ENCODE measurements at regions not wholly inside any gene's neighbourhood (a gene's known extent, or its start where the extent isn't known, plus 50 kb on each side); places are given as distances from the start of the nearest gene placed in this dataset.
A peak's percentile ranks its signal among the peaks of the same experiment; 100 is the strongest.

DNA sequence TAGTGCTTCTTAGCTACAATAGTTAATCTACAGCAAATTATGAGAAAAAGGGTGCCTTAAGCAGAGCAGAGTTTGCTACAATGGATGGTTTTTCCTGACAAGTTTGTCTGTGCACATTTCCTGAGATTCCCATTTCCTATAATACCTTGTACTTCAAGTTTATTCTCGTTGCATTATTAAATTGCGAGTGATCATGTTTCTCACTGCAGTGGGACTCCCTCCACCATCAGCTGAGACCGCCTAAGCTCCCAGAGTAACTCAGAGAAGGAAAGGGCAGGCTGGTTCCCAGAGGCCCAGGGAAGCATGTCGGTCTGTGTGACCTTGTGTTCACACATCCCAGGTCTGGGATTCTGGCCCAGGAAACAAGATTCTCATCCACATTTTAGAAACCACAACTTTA, 162.1 kb downstream of the ARL4C start:
- DNase-seq = no peak

GRCh38 chr2:234334151-234334550, 162.7 kb downstream of the ARL4C start:
- no peak for DNase-seq

DNA sequence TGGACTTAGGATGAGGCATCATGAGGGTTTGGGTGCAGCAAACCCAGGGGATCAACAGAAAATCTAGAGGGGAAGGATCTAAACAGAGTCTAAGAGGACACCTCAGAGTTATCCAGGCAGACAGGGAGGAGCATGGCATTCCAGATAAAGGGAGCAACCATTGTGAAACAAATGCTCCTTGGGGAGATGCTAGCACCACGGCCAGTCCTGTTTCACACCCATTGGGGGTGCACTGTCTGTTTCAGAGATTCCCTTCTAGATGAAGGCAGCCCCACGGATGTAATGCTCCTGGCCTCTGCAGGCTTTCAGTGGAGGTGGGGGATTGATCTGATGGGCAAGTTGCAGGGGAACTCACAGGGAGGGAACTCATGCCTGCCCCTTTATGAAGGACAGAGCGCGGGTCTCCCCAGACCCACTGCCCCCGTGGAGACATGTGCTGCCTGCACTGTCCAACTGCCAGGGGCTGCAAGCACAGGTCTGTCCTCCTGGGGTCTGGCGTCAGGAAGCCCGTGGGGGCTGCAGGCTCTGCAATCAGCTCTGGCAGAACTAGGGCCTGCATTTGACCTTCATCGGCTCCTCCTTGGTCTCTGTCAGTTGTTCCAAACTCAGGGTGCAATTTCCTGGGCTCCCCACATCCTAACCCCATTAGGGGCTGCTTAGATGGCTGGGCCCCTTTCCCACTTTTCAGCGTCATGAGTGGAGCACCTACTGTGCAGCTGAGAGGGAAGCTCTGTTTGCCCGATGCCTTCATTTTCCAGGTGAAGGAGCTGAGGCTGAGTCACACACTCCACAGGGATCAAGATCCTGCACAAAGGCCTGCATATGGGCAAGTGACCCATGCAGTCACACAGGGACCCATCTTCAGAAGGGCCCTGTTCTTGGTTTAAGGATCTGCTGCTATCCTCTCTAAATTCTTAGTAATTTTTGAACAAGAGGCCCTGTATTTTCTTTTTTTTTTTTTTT, 163.4 kb downstream of the ARL4C start:
- no peak for DNase-seq

DNA sequence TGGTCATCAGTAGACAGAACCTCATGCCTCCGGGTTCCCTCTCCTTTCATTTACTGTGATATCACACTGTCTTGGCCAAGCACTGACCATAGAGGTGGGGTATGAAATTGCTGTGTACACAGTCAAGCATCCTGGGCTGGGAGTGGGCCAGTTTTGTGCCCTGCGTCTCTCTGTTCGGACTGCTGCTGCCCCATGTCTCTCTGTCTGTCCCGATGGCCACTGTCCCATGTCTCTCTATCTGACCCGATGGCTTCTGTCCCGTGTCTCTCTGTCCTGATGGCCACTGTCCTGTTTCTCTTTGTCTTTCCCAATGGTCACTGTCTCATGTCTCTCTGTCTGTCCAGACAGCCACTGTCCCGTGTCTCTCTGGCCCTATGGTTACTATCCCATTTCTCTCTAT, 164.9 kb downstream of the ARL4C start:
- DNase-seq = no peak

GRCh38 chr2:234331566-234331965, 165.3 kb downstream of the ARL4C start:
- DNase-seq = no peak

- no peak for DNase-seq
Observed at GRCh38 chr2:234330902-234331301, 166.0 kb downstream of the ARL4C start.

- no peak for DNase-seq
Observed at GRCh38 chr2:234329202-234329960, 167.5 kb downstream of the ARL4C start.

DNA sequence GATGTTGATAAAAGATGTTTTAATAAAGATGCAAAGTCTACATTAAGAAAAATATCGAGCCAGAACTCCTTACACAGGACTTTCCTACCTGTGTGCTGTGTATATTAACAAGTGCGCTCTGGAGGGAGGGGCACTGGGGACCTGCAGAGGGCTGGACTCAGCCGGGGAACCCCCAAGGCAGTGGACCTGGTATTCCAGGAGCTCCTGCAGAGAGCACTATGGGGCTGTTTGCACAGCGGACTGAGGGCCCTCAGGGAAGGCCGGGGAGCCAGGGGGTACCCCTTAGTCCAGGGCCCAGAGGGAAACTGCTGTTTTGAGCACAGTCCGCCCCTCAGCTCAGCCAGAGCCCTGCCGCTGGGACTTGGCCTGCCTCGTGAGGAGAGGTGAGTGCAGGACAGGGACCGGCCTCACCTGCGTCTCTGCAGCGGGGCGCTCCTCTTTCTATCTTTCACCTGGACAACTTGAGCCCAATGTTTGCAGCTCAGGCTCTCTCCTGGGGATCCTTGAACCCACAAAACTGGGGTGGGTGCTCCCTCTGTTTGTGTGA, 168.4 kb downstream of the ARL4C start:
- DNase-seq = no peak

DNA sequence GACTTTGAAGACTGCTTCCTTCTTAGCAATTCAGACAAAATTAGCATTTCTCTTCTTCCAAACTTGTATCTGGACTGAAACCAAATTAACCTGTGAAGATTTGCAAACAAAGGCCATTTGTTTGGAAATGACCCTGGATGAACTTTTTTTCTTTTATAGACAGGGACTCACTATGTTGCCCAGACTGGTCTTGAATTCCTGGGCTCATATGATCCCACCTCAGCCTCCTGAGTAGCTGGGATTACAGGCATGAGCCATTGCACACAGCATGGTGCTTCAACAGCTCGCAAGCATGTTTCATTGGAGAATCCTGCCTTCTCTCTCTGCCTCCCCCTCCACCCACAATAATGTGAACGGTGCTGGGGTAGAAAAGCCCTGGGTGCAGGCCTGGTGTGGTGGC, 170.2 kb downstream of the ARL4C start:
- DNase-seq = no peak

- DNase-seq = no peak
Observed at GRCh38 chr2:234324116-234324515, 172.8 kb downstream of the ARL4C start.

GRCh38 chr2:234322766-234323465, 174.0 kb downstream of the ARL4C start:
- no peak for DNase-seq

DNA sequence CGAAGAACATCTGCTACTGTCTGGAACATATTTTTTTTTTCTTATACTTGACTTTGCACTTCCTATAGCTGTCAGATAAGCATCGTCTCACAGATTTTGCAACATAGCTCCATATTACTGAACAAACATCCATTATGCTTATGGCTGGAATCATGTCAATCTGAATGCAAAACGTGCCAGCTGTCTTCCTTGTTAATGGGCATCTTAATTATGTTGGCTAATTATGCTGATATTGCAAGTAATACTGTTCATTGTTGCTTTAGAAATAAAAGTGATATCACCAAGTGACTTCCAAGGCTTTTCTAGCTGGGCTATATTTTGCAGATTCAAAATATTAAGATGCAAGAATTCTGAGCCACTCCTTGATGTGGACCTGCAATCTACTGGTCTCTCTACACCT, 176.8 kb downstream of the ARL4C start:
- no peak for DNase-seq

- DNase-seq = no peak
Observed at GRCh38 chr2:234318361-234318760, 178.5 kb downstream of the ARL4C start.

DNA sequence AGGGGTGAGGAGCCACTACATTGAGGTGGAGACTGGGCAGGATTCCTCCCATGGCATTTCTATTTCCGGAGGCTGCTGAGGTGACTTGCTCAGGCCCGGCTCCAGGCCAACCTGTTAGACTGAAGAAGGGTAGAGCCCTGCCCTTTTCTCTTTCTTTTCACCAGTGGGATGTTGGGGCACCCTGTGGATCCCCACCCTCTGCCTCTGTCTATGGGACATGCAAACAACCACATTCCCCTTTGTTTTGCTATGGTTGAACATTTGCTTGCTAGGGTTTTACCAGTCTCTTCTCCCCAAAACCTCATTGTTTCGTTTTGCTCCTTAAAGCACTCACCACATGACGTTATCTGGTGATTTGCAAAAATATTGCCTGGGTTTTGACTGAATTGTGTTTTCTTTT, 183.3 kb downstream of the ARL4C start:
- DNase-seq = no peak

GRCh38 chr2:234310166-234310565, 186.7 kb downstream of the ARL4C start:
- no peak for DNase-seq

DNA sequence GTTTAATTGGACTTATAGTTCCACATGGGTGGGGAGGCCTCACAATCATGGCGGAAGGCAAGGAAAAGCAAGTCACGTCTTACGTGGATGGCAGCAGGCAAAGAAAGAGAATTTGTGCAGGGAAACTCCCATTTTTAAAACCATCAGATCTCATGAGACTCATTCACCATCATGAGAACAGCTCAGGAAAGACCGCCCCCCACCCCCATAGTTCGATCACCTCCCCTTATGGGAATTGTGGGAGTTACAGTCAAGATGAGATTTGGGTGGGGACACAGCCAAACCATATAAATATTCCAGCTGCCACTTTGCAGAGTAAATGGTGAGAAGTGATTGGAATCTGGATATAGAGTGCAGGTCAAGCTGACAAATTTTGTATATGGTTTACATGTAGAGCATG, 187.4 kb downstream of the ARL4C start:
- DNase-seq = peak; percentile 30 to 50

- DNase-seq = peak; percentile 71 to 77
Observed at GRCh38 chr2:234308813-234309195, 188.1 kb downstream of the ARL4C start.

DNA sequence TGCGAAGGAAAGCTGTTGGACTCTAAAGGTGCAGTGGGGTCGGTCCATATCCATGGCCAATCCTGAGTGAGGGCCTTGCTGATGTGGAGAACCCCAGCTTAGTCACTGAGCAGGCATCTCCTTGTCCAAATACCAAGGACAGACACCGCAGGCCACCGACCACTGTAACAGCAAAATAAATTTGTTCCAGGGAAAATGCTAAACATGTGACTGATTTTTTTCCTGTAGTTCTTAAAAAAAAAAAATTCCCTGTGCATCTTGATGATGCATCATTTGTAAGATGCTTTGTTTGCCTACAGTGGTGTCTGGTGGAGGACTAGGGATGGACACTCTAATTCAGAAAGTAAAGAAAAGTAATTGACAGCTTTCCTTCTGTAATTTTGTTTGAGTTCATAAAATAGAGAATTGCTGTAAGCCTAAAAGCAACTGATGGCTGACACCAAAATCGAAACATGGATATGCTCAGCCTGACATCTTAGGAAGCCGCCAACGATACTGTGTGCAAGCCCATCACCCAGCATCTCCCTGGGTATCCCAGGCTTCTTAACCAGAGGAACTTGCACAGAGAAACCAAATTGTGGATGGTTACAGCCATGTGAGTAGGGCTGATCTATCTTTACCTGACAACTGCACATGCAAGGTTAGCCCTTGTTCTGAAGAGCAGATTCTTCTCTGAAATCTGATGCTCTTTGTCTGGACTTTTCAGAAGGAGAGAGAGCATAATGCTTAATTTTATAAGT, 188.6 kb downstream of the ARL4C start:
- DNase-seq = no peak

GRCh38 chr2:234307322-234307961, 189.4 kb downstream of the ARL4C start:
- no peak for DNase-seq

DNA sequence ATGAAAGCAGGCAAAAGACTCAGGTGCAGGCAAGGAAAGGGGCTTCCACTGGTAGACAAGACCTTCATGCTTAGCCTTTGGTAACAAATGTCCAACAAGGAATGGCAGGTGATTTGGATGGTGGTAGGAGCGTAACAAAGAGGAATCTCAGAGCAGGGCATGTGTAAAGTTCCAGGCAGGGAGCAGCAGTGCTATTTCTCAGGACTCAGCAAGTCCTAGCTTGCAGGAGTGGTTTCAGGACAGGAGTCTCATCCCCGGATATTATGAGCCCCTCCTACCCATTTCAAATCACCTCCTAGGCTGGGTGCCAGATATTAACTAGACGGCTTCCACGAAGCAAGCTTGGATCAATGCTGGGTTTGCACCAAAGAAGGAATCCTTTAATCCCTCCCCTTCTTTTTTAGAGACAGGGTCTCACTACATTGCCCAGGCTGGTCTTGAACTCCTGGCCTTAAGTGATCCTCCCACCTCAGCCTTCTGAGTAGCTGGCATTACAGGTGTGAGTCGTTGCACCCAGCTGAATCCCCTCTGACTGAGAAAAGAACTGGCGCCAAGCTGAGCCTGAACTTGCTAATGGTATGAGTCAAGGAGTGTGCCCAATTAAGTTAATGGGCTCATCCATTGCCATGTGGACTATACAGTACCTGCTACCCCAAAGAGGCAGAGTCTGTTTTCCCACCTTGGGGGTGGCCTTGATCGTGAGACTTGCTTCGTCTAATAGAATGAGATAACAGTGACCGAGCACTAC, 190.3 kb downstream of the ARL4C start:
- DNase-seq = peak in 1 of 2 experiments; percentile 24

- DNase-seq = no peak
Observed at GRCh38 chr2:234305846-234306245, 191.0 kb downstream of the ARL4C start.
